ENCODE measurements at regions not wholly inside any gene's neighbourhood (a gene's known extent, or its start where the extent isn't known, plus 50 kb on each side); places are given as distances from the start of the nearest gene placed in this dataset.

GRCh38 chr10:53239873-53240272, 467.3 kb upstream of the MBL2 start:
- TF ChIP-seq POLR2A (IDR thresholded peaks at IDR 0.05) (no peak), CTCF (IDR thresholded peaks at IDR 0.05) (no peak)
